ENCODE measurements at regions not wholly inside any gene's neighbourhood (a gene's known extent, or its start where the extent isn't known, plus 50 kb on each side); places are given as distances from the start of the nearest gene placed in this dataset.

GRCh38 chr6:10193321-10193720 lies 221.6 kb downstream of the TFAP2A start:
- Histone ChIP-seq H3K27me3 (ENCODE audit: control insufficient read depth in 2 of 2, insufficient read depth in 2 of 2, low read length in 2 of 2) (no peaks in the 10 kb centered on the region), H3K9me3 (replicated peaks; ENCODE audit: control insufficient read depth, insufficient read depth, low read length) (no peaks in the 10 kb centered on the region), H3K9me1 (replicated peaks; ENCODE audit: control insufficient read depth, extremely low read depth, insufficient read depth, low read length) (no peaks in the 10 kb centered on the region), H3K4me3 (replicated peaks in 1 of 3; ENCODE audit: insufficient read depth in 1 of 3, low read depth in 1 of 3, low read length in 3 of 3) (no peak overlapping the region), H3K27ac (ENCODE audit: insufficient read depth, low read depth, low read length) (no peak overlapping the region), H3K36me3 (ENCODE audit: control insufficient read depth in 2 of 2, extremely low read depth in 1 of 2, insufficient read depth in 2 of 2, low read length in 2 of 2) (no peaks in the 10 kb centered on the region), H2AFZ (ENCODE audit: low read depth, low read length) (no peak overlapping the region), H3K79me2 (ENCODE audit: control insufficient read depth, insufficient read depth, low read length) (no peaks in the 10 kb centered on the region), H3K4me2 (ENCODE audit: insufficient read depth, low read length) (no peak overlapping the region), H3K4me1 (ENCODE audit: control insufficient read depth, extremely low read depth, insufficient read depth, low read length) (no peaks in the 10 kb centered on the region), H3K9ac (replicated peaks; ENCODE audit: extremely low read depth, insufficient read depth, low read length) (no peak overlapping the region), H4K20me1 (replicated peaks; ENCODE audit: control insufficient read depth, extremely low read depth, insufficient read depth, low read length) (no peaks in the 10 kb centered on the region)
- no peak for DNase-seq (ENCODE audit: low read depth, low spot score)
- POLR2A ChIA-PET: no interaction called here
- intact Hi-C loops (cut with micrococcal nuclease) (no loop called here), dilution Hi-C loops (cut with MboI; ENCODE audit: extremely low pct_ligation_motif_present, low sequenced_read_pairs) (no loop called here)
- no peak for FAIRE-seq
- CTCF ChIA-PET: no interaction called here
- no TSS peak for BruUV-seq (replicated peaks)
- TF ChIP-seq POLR2AphosphoS5 (IDR thresholded peaks at IDR 0.05; ENCODE audit: insufficient read depth, low read depth, low read length) (no peak), MYC (IDR thresholded peaks at IDR 0.05; ENCODE audit: low read depth, low read length) (no peak), FOS (IDR thresholded peaks at IDR 0.05; ENCODE audit: borderline replicate concordance, insufficient read depth, low read length) (no peak), POLR2A (IDR thresholded peaks at IDR 0.05; ENCODE audit: low read depth, low read length) (no peak), JUN (IDR thresholded peaks at IDR 0.05; ENCODE audit: borderline replicate concordance, insufficient read depth, insufficient read length, low read depth) (no peak), GATA2 (IDR thresholded peaks at IDR 0.05; ENCODE audit: insufficient read depth, insufficient read length, low read depth, low read length) (no peak), EZH2 (IDR thresholded peaks at IDR 0.05; ENCODE audit: borderline replicate concordance, low read depth, low read length, severe bottlenecking) (no peak)
- TF ChIP-seq, protein P1, sequence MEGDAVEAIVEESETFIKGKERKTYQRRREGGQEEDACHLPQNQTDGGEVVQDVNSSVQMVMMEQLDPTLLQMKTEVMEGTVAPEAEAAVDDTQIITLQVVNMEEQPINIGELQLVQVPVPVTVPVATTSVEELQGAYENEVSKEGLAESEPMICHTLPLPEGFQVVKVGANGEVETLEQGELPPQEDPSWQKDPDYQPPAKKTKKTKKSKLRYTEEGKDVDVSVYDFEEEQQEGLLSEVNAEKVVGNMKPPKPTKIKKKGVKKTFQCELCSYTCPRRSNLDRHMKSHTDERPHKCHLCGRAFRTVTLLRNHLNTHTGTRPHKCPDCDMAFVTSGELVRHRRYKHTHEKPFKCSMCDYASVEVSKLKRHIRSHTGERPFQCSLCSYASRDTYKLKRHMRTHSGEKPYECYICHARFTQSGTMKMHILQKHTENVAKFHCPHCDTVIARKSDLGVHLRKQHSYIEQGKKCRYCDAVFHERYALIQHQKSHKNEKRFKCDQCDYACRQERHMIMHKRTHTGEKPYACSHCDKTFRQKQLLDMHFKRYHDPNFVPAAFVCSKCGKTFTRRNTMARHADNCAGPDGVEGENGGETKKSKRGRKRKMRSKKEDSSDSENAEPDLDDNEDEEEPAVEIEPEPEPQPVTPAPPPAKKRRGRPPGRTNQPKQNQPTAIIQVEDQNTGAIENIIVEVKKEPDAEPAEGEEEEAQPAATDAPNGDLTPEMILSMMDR (IDR thresholded peaks at IDR 0.05; ENCODE audit: extremely low read depth in 1 of 2, insufficient read depth in 1 of 2, low read depth in 1 of 2, low read length in 2 of 2): no peak
- TF ChIP-seq, protein P2, sequence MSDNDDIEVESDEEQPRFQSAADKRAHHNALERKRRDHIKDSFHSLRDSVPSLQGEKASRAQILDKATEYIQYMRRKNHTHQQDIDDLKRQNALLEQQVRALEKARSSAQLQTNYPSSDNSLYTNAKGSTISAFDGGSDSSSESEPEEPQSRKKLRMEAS (IDR thresholded peaks at IDR 0.05; ENCODE audit: insufficient read depth, insufficient read length): no peak
